ENCODE measurements at regions not wholly inside any gene's neighbourhood (a gene's known extent, or its start where the extent isn't known, plus 50 kb on each side); places are given as distances from the start of the nearest gene placed in this dataset.

DNA sequence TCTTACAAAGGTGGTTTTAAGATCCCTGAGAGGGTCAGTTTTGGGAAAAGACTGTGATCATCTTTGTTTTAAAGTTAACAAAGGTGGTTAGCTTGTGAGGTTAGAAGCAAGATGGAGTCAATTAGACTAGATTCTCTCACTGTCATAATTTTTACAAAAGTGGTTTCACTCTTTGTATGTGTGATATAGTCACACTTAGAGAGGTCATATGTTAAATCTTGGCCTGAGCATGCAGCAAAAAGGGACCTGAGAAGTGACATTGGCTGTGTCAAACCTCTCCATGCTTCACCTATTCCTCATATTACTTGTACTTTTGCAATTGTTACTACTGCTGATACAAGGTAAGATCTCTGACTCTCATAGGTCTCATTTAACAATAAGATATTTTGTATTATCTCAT lies 368.0 kb downstream of the TBC1D32 start:
- Mint-ChIP-seq H3K36me3 (ENCODE audit: insufficient read depth in 1 of 3, low read depth in 3 of 3) (no peaks in the 10 kb centered on the region), H3K4me1 (no peaks in the 10 kb centered on the region), H3K27ac (no peak overlapping the region), H3K9me3 (no peaks in the 10 kb centered on the region; a peak in 1 of 5 replicates), H3K4me3 (no peak overlapping the region), H3K27me3 (ENCODE audit: low read depth) (no peaks in the 10 kb centered on the region)
- no peaks in the 10 kb centered on the region for H3K27me3 ChIP-seq (ENCODE audit: insufficient read depth, low read length)
- no peak overlapping the region for H3K4me2 ChIP-seq (ENCODE audit: insufficient read depth, insufficient read length, low read length)
- H3K18ac ChIP-seq (ENCODE audit: insufficient read length, low read depth, low read length): no peak overlapping the region
- no peak overlapping the region for H2AK5ac ChIP-seq (ENCODE audit: insufficient read length, low read length)
- H2BK20ac ChIP-seq (ENCODE audit: low read depth, low read length, poor library complexity, severe bottlenecking): no peak overlapping the region
- H3K14ac ChIP-seq (ENCODE audit: insufficient read depth, low read length): no peak overlapping the region
- H2BK120ac ChIP-seq (ENCODE audit: low read depth, low read length, poor library complexity, severe bottlenecking): no peak overlapping the region
- no peak overlapping the region for H2BK15ac ChIP-seq (ENCODE audit: low read depth, low read length)
- H4K91ac ChIP-seq (ENCODE audit: insufficient read length, low read depth, low read length): no peak overlapping the region
- no peak for DNase-seq
- no peak overlapping the region for H4K5ac ChIP-seq (ENCODE audit: insufficient read length, low read depth, low read length)
- H3K23ac ChIP-seq (ENCODE audit: insufficient read length, low read depth, low read length): no peak overlapping the region
- H4K8ac ChIP-seq (replicated peaks; ENCODE audit: insufficient read length, low read depth, low read length): no peak overlapping the region
- no peak overlapping the region for H3K27ac ChIP-seq (ENCODE audit: insufficient read length, low read depth, low read length)
- no peaks in the 10 kb centered on the region for H3K79me1 ChIP-seq (ENCODE audit: insufficient read depth, low read depth, low read length, poor library complexity, severe bottlenecking)
- H3K9me3 ChIP-seq (ENCODE audit: control insufficient read depth, low read depth, low read length): no peaks in the 10 kb centered on the region
- H3T11ph ChIP-seq (ENCODE audit: low read length): no peak overlapping the region
- no peak for TF ChIP-seq CTCF (conservative IDR thresholded peaks at IDR 0.05)
- H2BK5ac ChIP-seq (ENCODE audit: insufficient read length, low read length): no peak overlapping the region
- H3K23me2 ChIP-seq (ENCODE audit: insufficient read length, low read depth, low read length, poor library complexity, severe bottlenecking): no peaks in the 10 kb centered on the region
- H3K79me2 ChIP-seq (ENCODE audit: insufficient read depth, low read length): no peaks in the 10 kb centered on the region
- no peak overlapping the region for H3K9ac ChIP-seq (ENCODE audit: extremely low read depth, insufficient read length, low read length)
- no peak overlapping the region for H3K4ac ChIP-seq (ENCODE audit: low read depth, low read length)
- no peaks in the 10 kb centered on the region for H4K20me1 ChIP-seq (ENCODE audit: control insufficient read depth, insufficient read depth, insufficient read length)
- no peak overlapping the region for H3K56ac ChIP-seq (ENCODE audit: insufficient read length, low read depth, low read length)
- H2BK12ac ChIP-seq (ENCODE audit: insufficient read length, low read depth, low read length): no peak overlapping the region
- no peaks in the 10 kb centered on the region for H3K4me1 ChIP-seq (ENCODE audit: insufficient read depth, low read length)
- no peak overlapping the region for H2AFZ ChIP-seq (ENCODE audit: low read length)

Data from H9 (cell line).